CD1c-positive myeloid dendritic cell (primary cell): ENCODE measurements at regions not wholly inside any gene's neighbourhood (a gene's known extent, or its start where the extent isn't known, plus 50 kb on each side); places are given as distances from the start of the nearest gene placed in this dataset.
A peak's percentile ranks its signal among the peaks of the same experiment; 100 is the strongest.

Experiments used
- DNase-seq: peaks from one replicate; pipeline ENCODE4 v3.0.0-alpha.2; 2016; ENCODE audit errors: extremely low spot score

- no peak for DNase-seq
These were observed 319.7 kb downstream of the UACA start for GRCh38 chr15:70443486-70444273.

GRCh38 chr15:70442616-70443321 is 320.6 kb downstream of the UACA start:
- no peak for DNase-seq

- no peak for DNase-seq
These were observed 321.1 kb downstream of the UACA start for GRCh38 chr15:70442211-70442610.

- DNase-seq = no peak
These were observed 322.8 kb downstream of the UACA start for GRCh38 chr15:70440416-70441138.

GRCh38 chr15:70439880-70440279 is 323.5 kb downstream of the UACA start:
- no peak for DNase-seq

- DNase-seq = no peak
These were observed 324.0 kb downstream of the UACA start for GRCh38 chr15:70439304-70439877.

GRCh38 chr15:70438776-70439175 is 324.6 kb downstream of the UACA start:
- no peak for DNase-seq

- no peak for DNase-seq
These were observed 325.4 kb downstream of the UACA start for GRCh38 chr15:70437882-70438451.

- DNase-seq = no peak
These were observed 326.3 kb downstream of the UACA start for GRCh38 chr15:70437089-70437488.

- DNase-seq = no peak
These were observed 326.9 kb downstream of the UACA start for GRCh38 chr15:70436428-70436827.

- DNase-seq = no peak
These were observed 327.5 kb downstream of the UACA start for GRCh38 chr15:70435872-70436271.

GRCh38 chr15:70435369-70435768 is 328.0 kb downstream of the UACA start:
- no peak for DNase-seq

GRCh38 chr15:70433586-70434324 is 329.6 kb downstream of the UACA start:
- no peak for DNase-seq

GRCh38 chr15:70432924-70433495 is 330.3 kb downstream of the UACA start:
- no peak for DNase-seq

GRCh38 chr15:70431854-70432253 is 331.5 kb downstream of the UACA start:
- DNase-seq = no peak

GRCh38 chr15:70430069-70430468 is 332.4 kb upstream of the TLE3 start:
- DNase-seq = peak; percentile 38

GRCh38 chr15:70429056-70429722 is 331.5 kb upstream of the TLE3 start:
- DNase-seq = no peak

GRCh38 chr15:70428211-70428822 is 330.6 kb upstream of the TLE3 start:
- no peak for DNase-seq

- no peak for DNase-seq
These were observed 329.7 kb upstream of the TLE3 start for GRCh38 chr15:70427167-70428120.
